ENCODE measurements at regions not wholly inside any gene's neighbourhood (a gene's known extent, or its start where the extent isn't known, plus 50 kb on each side); places are given as distances from the start of the nearest gene placed in this dataset.

GRCh38 chr20:19828232-19828631 is 70.2 kb downstream of the RIN2 start:
- TF ChIP-seq CTCF (IDR thresholded peaks at IDR 0.05; ENCODE audit: insufficient read depth, low read depth, low read length) (peak; percentile 13), EZH2 (IDR thresholded peaks at IDR 0.05; ENCODE audit: insufficient read depth, low read length) (no peak)
